ENCODE measurements at regions not wholly inside any gene's neighbourhood (a gene's known extent, or its start where the extent isn't known, plus 50 kb on each side); places are given as distances from the start of the nearest gene placed in this dataset.

DNA sequence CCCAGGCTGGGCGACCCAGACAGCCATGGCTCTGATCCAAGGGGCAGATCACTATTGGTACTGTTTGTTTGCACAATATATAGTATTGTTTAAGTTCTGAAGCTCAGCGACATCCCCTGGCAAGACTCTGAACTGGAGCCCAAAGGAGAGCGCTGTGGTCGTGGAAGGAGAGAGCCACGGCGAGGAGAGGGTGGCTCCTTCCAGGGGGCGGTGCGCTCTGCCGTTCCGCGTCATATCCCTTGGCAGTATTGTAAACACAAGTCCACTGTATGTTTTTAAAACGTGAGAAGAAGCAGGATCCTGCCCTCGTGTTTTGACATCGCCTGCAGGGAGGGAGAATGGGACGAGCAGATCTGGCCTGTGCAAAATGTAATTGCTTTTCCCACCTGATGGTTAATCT is 185.5 kb downstream of the RAB28 start:
- H3K4me1 ChIP-seq (ENCODE audit: control insufficient read depth in 2 of 2, insufficient read depth in 2 of 2, low read length in 2 of 2): no peaks in the 10 kb centered on the region
- Mint-ChIP-seq H3K4me1 (no peaks in the 10 kb centered on the region), H3K36me3 (peaks cover 0 to 65% (median 51%) of the 10 kb centered on the region in 5 donors), H3K27me3 (no peaks in the 10 kb centered on the region), H3K4me3 (no peak overlapping the region), H3K9me3 (peaks cover 9 to 55% (median 32%) of the 10 kb centered on the region in 11 donors), H3K27ac (no peak overlapping the region)
- DNase-seq (no peak), ATAC-seq (no peak)
- H3K36me3 ChIP-seq (ENCODE audit: control insufficient read depth in 2 of 3, insufficient read depth in 3 of 3, low read length in 3 of 3): no peaks in the 10 kb centered on the region
- CTCF ChIA-PET: no interaction called here
- no peak overlapping the region for H3K27ac ChIP-seq (ENCODE audit: low read depth, low read length)
- no peak overlapping the region for H3K4me3 ChIP-seq (ENCODE audit: low read length)
- peaks cover 0 to 11% (median 0%) of the 10 kb centered on the region in 3 experiments for H3K9me3 ChIP-seq (ENCODE audit: control insufficient read depth in 2 of 3, low read length in 3 of 3)
- intact Hi-C loops (cut with micrococcal nuclease): no loop called here
- no peaks in the 10 kb centered on the region for H3K27me3 ChIP-seq (ENCODE audit: control insufficient read depth in 2 of 2, insufficient read depth in 2 of 2, low read length in 2 of 2)
- POLR2A ChIA-PET: no interaction called here

DNA sequence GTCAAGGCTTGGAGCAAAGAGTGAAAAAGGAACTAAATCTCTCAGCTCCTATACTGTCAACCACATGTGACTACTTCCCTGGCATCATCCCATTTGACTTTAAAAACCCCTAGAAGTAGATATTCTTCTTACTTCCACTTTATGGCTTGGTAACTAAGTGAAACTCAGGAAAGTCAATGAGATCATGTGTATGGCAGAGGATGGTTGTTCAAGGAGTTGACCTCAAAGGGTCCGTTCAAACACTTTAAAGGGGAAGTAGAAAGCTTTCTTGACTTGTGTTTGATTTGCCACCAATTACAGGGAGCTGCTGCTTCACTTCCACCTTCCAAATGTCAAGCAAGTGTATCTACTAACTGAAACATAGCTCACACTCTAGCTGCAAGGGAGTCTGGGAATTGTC is 187.2 kb downstream of the RAB28 start:
- H3K27me3 ChIP-seq (ENCODE audit: control insufficient read depth in 2 of 2, insufficient read depth in 2 of 2, low read length in 2 of 2): no peaks in the 10 kb centered on the region
- no peaks in the 10 kb centered on the region for H3K27me3 Mint-ChIP-seq
- ATAC-seq: no peak
- H3K4me1 Mint-ChIP-seq: no peaks in the 10 kb centered on the region
- H3K36me3 Mint-ChIP-seq: peaks cover 0 to 80% (median 67%) of the 10 kb centered on the region in 5 donors
- H3K36me3 ChIP-seq (ENCODE audit: control insufficient read depth in 2 of 3, insufficient read depth in 3 of 3, low read length in 3 of 3): no peaks in the 10 kb centered on the region
- peaks cover 0 to 11% (median 0%) of the 10 kb centered on the region in 3 experiments for H3K9me3 ChIP-seq (ENCODE audit: control insufficient read depth in 2 of 3, low read length in 3 of 3)
- CTCF ChIA-PET: no interaction called here
- H3K4me1 ChIP-seq (ENCODE audit: control insufficient read depth in 2 of 2, insufficient read depth in 2 of 2, low read length in 2 of 2): no peaks in the 10 kb centered on the region
- POLR2A ChIA-PET: no interaction called here
- no peak overlapping the region for H3K27ac Mint-ChIP-seq
- DNase-seq: no peak
- peaks cover 9 to 63% (median 34%) of the 10 kb centered on the region in 11 donors for H3K9me3 Mint-ChIP-seq
- no peak overlapping the region for H3K27ac ChIP-seq (ENCODE audit: low read depth, low read length)
- intact Hi-C loops (cut with micrococcal nuclease): no loop called here
- no peak overlapping the region for H3K4me3 Mint-ChIP-seq
- H3K4me3 ChIP-seq (ENCODE audit: low read length): no peak overlapping the region

DNA sequence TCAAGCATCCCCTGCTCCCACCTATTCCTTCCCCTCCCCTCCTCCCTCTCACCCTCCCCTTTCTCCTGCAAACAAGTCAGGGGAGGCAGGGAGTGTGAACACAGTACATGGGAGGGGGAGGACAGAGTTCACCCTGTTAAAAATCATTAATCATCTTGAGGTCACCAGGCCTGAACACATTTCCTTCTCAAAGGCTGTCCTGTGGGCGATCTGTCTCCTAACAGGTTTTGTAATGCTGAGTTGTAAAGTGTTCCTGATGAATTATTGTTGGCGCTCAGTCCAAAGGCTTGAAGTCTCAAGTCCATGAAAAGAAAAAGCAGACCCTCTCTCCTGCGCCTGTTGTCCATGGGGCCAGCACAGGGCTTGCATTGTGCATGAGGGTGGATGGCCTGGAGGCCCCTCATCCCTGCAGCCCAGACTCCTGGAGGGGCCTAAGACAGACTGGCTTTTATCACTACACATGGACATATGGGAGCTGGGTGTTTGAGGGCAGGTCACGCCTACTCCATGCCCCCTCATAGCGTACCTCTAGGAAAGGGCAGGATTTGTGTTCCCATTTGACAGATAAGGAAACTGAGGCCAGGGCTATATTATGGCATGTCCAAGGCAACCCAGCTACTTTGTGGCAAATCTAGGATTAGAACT is 189.1 kb downstream of the RAB28 start:
- no peaks in the 10 kb centered on the region for H3K27me3 ChIP-seq (ENCODE audit: control insufficient read depth in 2 of 2, insufficient read depth in 2 of 2, low read length in 2 of 2)
- Mint-ChIP-seq H3K36me3 (peaks cover 0 to 73% (median 57%) of the 10 kb centered on the region in 5 donors), H3K4me1 (no peaks in the 10 kb centered on the region), H3K27ac (no peak overlapping the region), H3K9me3 (peaks cover 4 to 55% (median 33%) of the 10 kb centered on the region in 11 donors), H3K27me3 (no peaks in the 10 kb centered on the region), H3K4me3 (no peak overlapping the region)
- no peaks in the 10 kb centered on the region for H3K4me1 ChIP-seq (ENCODE audit: control insufficient read depth in 2 of 2, insufficient read depth in 2 of 2, low read length in 2 of 2)
- H3K9me3 ChIP-seq (ENCODE audit: control insufficient read depth in 2 of 3, low read length in 3 of 3): peaks cover 0 to 11% (median 0%) of the 10 kb centered on the region in 3 experiments
- ChIA-PET CTCF (no interaction called here), POLR2A (no interaction called here)
- no peak overlapping the region for H3K27ac ChIP-seq (ENCODE audit: low read depth, low read length)
- no peak for DNase-seq
- no peak overlapping the region for H3K4me3 ChIP-seq (ENCODE audit: low read length)
- no peaks in the 10 kb centered on the region for H3K36me3 ChIP-seq (ENCODE audit: control insufficient read depth in 2 of 3, insufficient read depth in 3 of 3, low read length in 3 of 3)
- ATAC-seq: no peak
- intact Hi-C loops (cut with micrococcal nuclease): no loop called here

- intact Hi-C loops (cut with micrococcal nuclease): no loop called here
- ATAC-seq (no peak), DNase-seq (no peak)
- H3K27ac ChIP-seq (ENCODE audit: low read depth, low read length): no peak overlapping the region
- H3K4me3 ChIP-seq (ENCODE audit: low read length): no peak overlapping the region
- ChIA-PET POLR2A (no interaction called here), CTCF (no interaction called here)
- peaks cover 0 to 5% (median 0%) of the 10 kb centered on the region in 3 experiments for H3K9me3 ChIP-seq (ENCODE audit: control insufficient read depth in 2 of 3, low read length in 3 of 3)
- Mint-ChIP-seq H3K27me3 (no peaks in the 10 kb centered on the region), H3K27ac (no peak overlapping the region), H3K36me3 (peaks cover 0 to 58% (median 37%) of the 10 kb centered on the region in 5 donors), H3K4me3 (no peak overlapping the region), H3K4me1 (no peaks in the 10 kb centered on the region), H3K9me3 (peaks cover 5 to 51% (median 28%) of the 10 kb centered on the region in 11 donors)
- H3K4me1 ChIP-seq (ENCODE audit: control insufficient read depth in 2 of 2, insufficient read depth in 2 of 2, low read length in 2 of 2): no peaks in the 10 kb centered on the region
- no peaks in the 10 kb centered on the region for H3K36me3 ChIP-seq (ENCODE audit: control insufficient read depth in 2 of 3, insufficient read depth in 3 of 3, low read length in 3 of 3)
- H3K27me3 ChIP-seq (ENCODE audit: control insufficient read depth in 2 of 2, insufficient read depth in 2 of 2, low read length in 2 of 2): no peaks in the 10 kb centered on the region
Observed at GRCh38 chr4:13292372-13292771, 191.8 kb downstream of the RAB28 start.

DNA sequence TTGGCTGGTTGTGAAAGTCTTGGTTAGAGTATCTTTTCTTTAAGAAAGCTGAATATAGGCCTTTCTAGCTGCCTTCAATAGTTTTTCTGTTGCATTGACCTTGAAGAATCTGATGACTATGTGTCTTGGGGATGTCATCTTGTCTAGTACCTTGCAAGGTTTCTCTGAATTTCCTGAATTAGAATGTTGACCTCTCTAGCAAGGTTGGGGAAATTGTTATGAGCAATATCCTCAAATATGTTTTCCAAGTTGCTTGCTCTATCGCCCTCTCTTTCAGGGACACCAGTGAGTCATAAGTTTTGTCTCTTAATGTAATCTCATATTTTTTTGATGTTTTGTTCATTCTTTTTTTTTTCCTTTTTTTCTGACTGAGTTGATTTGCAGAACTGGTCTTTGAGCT is 194.7 kb downstream of the RAB28 start:
- H3K4me3 ChIP-seq (ENCODE audit: low read length): no peak overlapping the region
- H3K9me3 ChIP-seq (ENCODE audit: control insufficient read depth in 2 of 3, low read length in 3 of 3): no peaks in the 10 kb centered on the region
- ChIA-PET POLR2A (no interaction called here), CTCF (no interaction called here)
- H3K27me3 Mint-ChIP-seq: no peaks in the 10 kb centered on the region
- H3K36me3 Mint-ChIP-seq: peaks cover 0 to 44% (median 33%) of the 10 kb centered on the region in 5 donors
- H3K4me1 ChIP-seq (ENCODE audit: control insufficient read depth in 2 of 2, insufficient read depth in 2 of 2, low read length in 2 of 2): no peaks in the 10 kb centered on the region
- no peaks in the 10 kb centered on the region for H3K27me3 ChIP-seq (ENCODE audit: control insufficient read depth in 2 of 2, insufficient read depth in 2 of 2, low read length in 2 of 2)
- DNase-seq (no peak), ATAC-seq (no peak)
- no peak overlapping the region for H3K4me3 Mint-ChIP-seq
- H3K36me3 ChIP-seq (ENCODE audit: control insufficient read depth in 2 of 3, insufficient read depth in 3 of 3, low read length in 3 of 3): no peaks in the 10 kb centered on the region
- H3K9me3 Mint-ChIP-seq: peaks cover 4 to 58% (median 40%) of the 10 kb centered on the region in 11 donors
- intact Hi-C loops (cut with micrococcal nuclease): no loop called here
- no peaks in the 10 kb centered on the region for H3K4me1 Mint-ChIP-seq
- no peak overlapping the region for H3K27ac Mint-ChIP-seq
- H3K27ac ChIP-seq (ENCODE audit: low read depth, low read length): no peak overlapping the region

DNA sequence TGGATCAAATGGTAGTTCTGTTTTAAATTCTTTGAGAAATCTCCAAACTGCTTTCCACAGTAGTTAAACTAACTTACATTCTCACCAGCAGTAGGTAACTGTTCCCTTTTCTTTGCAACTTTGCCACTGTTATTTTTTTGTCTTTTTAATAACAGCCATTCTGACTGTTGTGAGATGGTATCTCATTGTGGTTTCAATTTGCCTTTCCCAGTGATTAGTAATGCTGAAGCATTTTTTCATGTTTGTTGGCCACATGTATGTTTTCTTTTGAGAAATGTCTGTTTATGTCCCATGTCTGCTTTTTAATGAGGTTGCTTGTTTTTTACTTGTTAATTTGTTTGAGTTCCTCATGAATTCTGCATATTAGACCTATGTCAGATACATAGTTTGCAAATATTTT is 198.8 kb downstream of the RAB28 start:
- Mint-ChIP-seq H3K4me1 (no peaks in the 10 kb centered on the region), H3K27me3 (no peaks in the 10 kb centered on the region), H3K27ac (no peak overlapping the region), H3K36me3 (peaks cover 0 to 21% (median 12%) of the 10 kb centered on the region in 5 donors), H3K4me3 (no peak overlapping the region), H3K9me3 (peaks cover 4 to 44% (median 28%) of the 10 kb centered on the region in 11 donors)
- H3K4me1 ChIP-seq (ENCODE audit: control insufficient read depth in 2 of 2, insufficient read depth in 2 of 2, low read length in 2 of 2): no peaks in the 10 kb centered on the region
- no peaks in the 10 kb centered on the region for H3K27me3 ChIP-seq (ENCODE audit: control insufficient read depth in 2 of 2, insufficient read depth in 2 of 2, low read length in 2 of 2)
- CTCF ChIA-PET: no interaction called here
- intact Hi-C loops (cut with micrococcal nuclease): no loop called here
- DNase-seq (no peak), ATAC-seq (no peak)
- no peak overlapping the region for H3K27ac ChIP-seq (ENCODE audit: low read depth, low read length)
- H3K9me3 ChIP-seq (ENCODE audit: control insufficient read depth in 2 of 3, low read length in 3 of 3): no peaks in the 10 kb centered on the region
- no peaks in the 10 kb centered on the region for H3K36me3 ChIP-seq (ENCODE audit: control insufficient read depth in 2 of 3, insufficient read depth in 3 of 3, low read length in 3 of 3)
- no peak overlapping the region for H3K4me3 ChIP-seq (ENCODE audit: low read length)
- POLR2A ChIA-PET: no interaction called here

DNA sequence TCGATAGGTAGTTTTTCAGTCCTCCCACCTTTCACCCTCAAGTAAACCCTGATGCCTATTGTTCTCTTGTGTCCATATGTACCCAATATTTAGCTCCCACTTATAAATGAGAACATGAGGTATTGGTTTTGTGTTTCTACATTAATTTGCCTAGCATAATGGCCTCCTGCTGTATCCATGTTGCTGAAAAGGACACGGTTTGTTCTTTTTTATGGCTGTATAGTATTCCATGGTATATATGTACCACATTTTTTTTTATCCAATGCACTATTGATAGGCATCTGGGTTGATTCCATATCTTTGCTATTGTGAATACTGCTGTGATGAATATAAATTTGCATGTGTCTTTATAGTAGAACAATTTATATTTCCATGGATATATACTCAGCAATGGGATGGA is 199.2 kb downstream of the RAB28 start:
- ATAC-seq (no peak), DNase-seq (no peak)
- H3K27ac ChIP-seq (ENCODE audit: low read depth, low read length): no peak overlapping the region
- Mint-ChIP-seq H3K27ac (no peak overlapping the region), H3K4me3 (no peak overlapping the region), H3K4me1 (no peaks in the 10 kb centered on the region), H3K36me3 (peaks cover 0 to 21% (median 10%) of the 10 kb centered on the region in 5 donors), H3K9me3 (peaks cover 4 to 44% (median 27%) of the 10 kb centered on the region in 11 donors), H3K27me3 (no peaks in the 10 kb centered on the region)
- ChIA-PET POLR2A (no interaction called here), CTCF (no interaction called here)
- intact Hi-C loops (cut with micrococcal nuclease): no loop called here
- H3K4me1 ChIP-seq (ENCODE audit: control insufficient read depth in 2 of 2, insufficient read depth in 2 of 2, low read length in 2 of 2): no peaks in the 10 kb centered on the region
- H3K36me3 ChIP-seq (ENCODE audit: control insufficient read depth in 2 of 3, insufficient read depth in 3 of 3, low read length in 3 of 3): no peaks in the 10 kb centered on the region
- no peaks in the 10 kb centered on the region for H3K9me3 ChIP-seq (ENCODE audit: control insufficient read depth in 2 of 3, low read length in 3 of 3)
- no peaks in the 10 kb centered on the region for H3K27me3 ChIP-seq (ENCODE audit: control insufficient read depth in 2 of 2, insufficient read depth in 2 of 2, low read length in 2 of 2)
- no peak overlapping the region for H3K4me3 ChIP-seq (ENCODE audit: low read length)

All from naive thymus-derived CD4-positive, alpha-beta T cell (primary cell).